ENCODE measurements at regions not wholly inside any gene's neighbourhood (a gene's known extent, or its start where the extent isn't known, plus 50 kb on each side); places are given as distances from the start of the nearest gene placed in this dataset.
A peak's percentile ranks its signal among the peaks of the same experiment; 100 is the strongest.

DNA sequence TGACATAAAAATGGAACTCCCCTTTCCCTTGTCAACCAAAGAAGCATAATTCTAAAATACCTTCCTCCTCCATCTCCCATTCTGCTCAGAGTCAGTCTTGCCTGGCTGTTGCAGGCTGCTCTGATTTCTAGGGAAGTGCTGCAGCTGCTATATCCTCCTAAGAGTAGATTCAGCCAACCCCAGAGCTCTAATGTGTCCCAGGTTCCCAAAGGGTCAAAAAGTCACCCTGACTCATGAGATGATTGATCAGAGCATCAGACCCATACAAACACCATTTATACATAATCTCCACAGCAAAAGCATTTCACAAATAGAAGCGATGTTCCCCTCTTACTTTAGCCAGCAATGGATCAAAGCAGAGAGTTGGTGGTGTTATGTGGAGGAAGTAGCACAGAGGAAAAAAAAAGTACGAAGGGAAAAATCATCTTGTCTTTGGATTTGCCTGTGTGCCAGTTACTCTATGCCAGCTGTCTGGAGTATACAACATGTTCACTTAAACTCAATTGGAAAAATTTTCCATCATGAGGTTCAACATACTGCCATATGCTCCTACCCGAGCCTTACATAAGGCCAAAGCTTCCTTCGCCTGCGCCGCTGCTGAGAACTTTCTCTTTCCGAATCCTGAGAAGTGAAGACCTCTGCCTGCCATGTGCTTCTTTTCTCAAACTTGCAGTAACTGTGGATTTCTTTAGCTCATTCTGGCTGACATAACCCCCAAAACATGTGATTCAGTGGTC is 258.0 kb downstream of the TLE4 start:
- ChIA-PET CTCF (no interaction called here), POLR2A (no interaction called here)
- DNase-seq (ENCODE audit: extremely low spot score) = no peak
- TF ChIP-seq CTCF (IDR thresholded peaks at IDR 0.05; ENCODE audit: control extremely low read depth, extremely low read depth, low read depth, missing control alignments) = no peak

DNA sequence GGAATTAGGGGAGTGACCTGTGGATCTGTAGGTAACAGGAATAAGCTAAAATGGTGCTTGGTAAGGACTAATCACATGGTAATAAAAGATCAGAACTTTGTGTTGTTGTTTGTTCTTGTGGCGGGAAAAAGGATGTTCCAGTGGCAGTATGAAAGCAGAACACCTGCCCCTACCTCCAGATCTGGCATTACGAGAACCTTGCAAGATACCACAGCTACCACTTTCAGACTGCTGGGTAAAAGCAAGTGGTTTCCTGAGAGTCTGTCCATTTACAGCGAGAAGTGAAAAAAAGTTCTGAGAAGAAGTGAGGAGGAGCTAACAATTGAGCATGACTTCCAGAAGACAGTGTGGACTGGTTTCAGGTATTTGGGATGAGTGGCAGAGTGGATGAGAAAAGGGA is 252.5 kb downstream of the TLE4 start:
- ChIA-PET CTCF (interaction anchor here (1.6 kb wide), 1 partner anchor 12 kb away, joined by 4 read pairs; no protein-coding TSS in a partner anchor), POLR2A (no interaction called here)

GRCh38 chr9:79817438-79818004 is 245.8 kb downstream of the TLE4 start:
- no peak for TF ChIP-seq CTCF (IDR thresholded peaks at IDR 0.05; ENCODE audit: control extremely low read depth, extremely low read depth, low read depth, missing control alignments)
- DNase-seq (ENCODE audit: extremely low spot score) = peak; percentile 38
- CTCF ChIA-PET = interaction anchor here (1.1 to 1.7 kb wide), 2 partner anchors 8 to 98 kb away, joined by 3 to 4 read pairs; no protein-coding TSS in a partner anchor
- POLR2A ChIA-PET = no interaction called here

More for the DNA sequence above, 252.5 kb downstream of the TLE4 start:
- no peak for DNase-seq (ENCODE audit: extremely low spot score)
- TF ChIP-seq CTCF (IDR thresholded peaks at IDR 0.05; ENCODE audit: control extremely low read depth, extremely low read depth, low read depth, missing control alignments) = no peak

DNA sequence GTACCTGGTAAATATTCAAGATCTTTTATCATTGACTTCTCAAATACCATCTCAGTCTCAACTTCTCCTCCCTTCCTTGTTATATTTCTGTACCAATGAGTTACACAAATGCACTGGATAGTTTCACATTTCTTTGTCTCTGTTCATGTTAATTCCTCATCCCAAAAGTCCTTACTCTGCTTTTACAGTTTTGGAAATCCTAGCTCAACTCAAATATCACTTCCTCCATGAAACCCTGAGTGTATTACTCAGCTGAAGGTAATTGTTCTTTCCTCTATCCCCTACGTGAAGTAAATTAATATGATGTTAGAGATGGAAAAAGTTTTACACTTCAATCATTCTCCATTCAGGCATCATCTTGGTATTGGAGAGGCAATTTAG is 241.5 kb downstream of the TLE4 start:
- no peak for TF ChIP-seq CTCF (IDR thresholded peaks at IDR 0.05; ENCODE audit: control extremely low read depth, extremely low read depth, low read depth, missing control alignments)
- no peak for DNase-seq (ENCODE audit: extremely low spot score)
- ChIA-PET CTCF (no interaction called here), POLR2A (no interaction called here)

DNA sequence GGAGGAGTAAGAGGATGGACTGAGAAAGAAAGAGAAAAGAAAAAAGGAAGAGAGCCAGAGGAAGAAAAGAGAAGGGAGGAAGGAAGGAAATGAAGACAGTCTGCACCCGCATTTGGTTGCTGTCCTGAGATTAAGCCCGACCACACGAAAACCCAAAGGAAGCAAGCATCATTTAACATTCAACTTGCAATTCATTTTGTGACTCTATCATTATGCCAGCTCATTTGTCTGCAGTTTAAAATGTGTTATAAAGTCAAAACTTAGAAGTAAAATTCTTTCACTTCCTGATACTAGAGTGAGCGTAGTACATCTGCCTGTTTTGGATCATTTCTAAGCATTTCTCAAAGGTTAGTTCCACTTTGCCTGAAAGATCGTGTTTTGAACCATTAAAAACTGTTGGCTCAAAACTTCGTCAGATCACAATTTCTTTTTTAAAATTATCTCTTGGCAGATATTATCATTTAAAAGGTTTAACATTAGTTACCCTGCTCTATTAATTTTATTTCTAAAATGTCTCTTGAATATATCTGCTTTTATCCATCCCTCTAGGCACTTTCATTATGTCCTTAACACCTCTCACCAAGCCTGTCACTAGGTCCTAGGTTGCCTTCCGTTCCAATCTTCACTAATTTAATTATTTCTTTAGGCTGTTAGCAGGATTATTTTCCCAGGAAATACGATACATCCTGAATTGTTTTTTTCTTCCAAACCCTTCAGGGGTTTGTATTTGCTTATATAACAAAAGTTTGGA is 240.9 kb downstream of the TLE4 start:
- DNase-seq (ENCODE audit: extremely low spot score) = peak; percentile 10
- POLR2A ChIA-PET = interaction anchor here (0.7 kb wide), 1 partner anchor 321 kb away, joined by 4 read pairs; no protein-coding TSS in a partner anchor
- CTCF ChIA-PET = interaction anchor here (1.2 kb wide), 1 partner anchor 11 kb away, joined by 4 read pairs; no protein-coding TSS in a partner anchor
- TF ChIP-seq CTCF (IDR thresholded peaks at IDR 0.05; ENCODE audit: control extremely low read depth, extremely low read depth, low read depth, missing control alignments) = no peak

DNA sequence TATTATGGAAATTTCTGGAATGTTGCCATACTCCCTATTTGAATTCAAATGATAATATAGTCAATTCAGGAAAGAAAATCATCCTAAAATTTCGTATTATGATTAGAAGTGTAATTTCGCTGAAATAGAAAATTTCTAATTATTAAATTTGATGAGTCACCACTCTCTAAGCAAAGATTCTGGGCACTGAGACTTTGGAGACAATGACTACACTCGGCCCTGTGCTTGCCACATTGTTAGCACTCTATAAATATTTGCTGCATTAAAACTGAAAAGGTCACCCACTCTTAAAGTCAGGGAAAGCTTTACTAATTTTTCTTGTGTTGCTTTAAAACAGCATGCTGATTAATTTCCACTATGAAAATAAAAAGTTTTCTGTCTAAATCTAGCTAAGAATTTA is 240.3 kb downstream of the TLE4 start:
- ChIA-PET POLR2A (interaction anchor here (0.7 kb wide), 1 partner anchor 320 kb away, joined by 4 read pairs; no protein-coding TSS in a partner anchor), CTCF (interaction anchor here (1.2 kb wide), 1 partner anchor 12 kb away, joined by 4 read pairs; no protein-coding TSS in a partner anchor)
- TF ChIP-seq CTCF (IDR thresholded peaks at IDR 0.05; ENCODE audit: control extremely low read depth, extremely low read depth, low read depth, missing control alignments) = no peak
- DNase-seq (ENCODE audit: extremely low spot score) = no peak

All from GM10248 (cell line).